SK-N-MC (cell line): ENCODE measurements at regions not wholly inside any gene's neighbourhood (a gene's known extent, or its start where the extent isn't known, plus 50 kb on each side); places are given as distances from the start of the nearest gene placed in this dataset.

Experiments
- EZH2 ChIP-seq: fragments of 200-600 bp; sonication (generic); IDR thresholded peaks from one replicate; pipeline ENCODE4 v1.6.1; 2017; ENCODE audit warnings: antibody characterized with exemption
- POLR2AphosphoS5 ChIP-seq: IDR thresholded peaks from 2 replicates; pipeline ENCODE4 v1.6.1; 2012; ENCODE audit warnings: mild to moderate bottlenecking, low read depth, low read length, borderline replicate concordance

GRCh38 chr15:95656595-95656994 lies 673.9 kb upstream of the NR2F2 start:
- TF ChIP-seq EZH2 (no peak), POLR2AphosphoS5 (no peak)
